ENCODE measurements at regions not wholly inside any gene's neighbourhood (a gene's known extent, or its start where the extent isn't known, plus 50 kb on each side); places are given as distances from the start of the nearest gene placed in this dataset.

DNA sequence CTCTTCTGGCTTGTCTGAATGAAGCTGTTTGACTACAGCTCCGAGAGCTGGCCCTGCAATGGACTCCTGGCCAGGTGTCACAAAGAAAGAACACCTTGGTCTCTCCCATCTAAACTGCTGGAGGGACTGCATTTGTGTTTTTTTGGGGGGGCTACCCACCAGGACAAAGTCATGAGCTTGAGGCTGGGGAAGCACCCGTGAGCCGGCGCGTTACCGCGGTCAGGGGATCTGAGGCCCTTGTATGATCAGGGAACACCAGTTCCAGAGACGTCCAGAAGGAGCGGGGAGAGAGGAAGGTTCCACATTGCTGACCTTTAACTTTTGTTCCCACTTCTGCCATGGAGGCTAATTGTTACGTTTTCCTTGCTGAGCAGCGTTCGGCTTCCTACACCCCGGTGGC is 84.5 kb upstream of the C1orf174 start:
- TF ChIP-seq POLR2A (IDR thresholded peaks at IDR 0.05) = no peak
- TF ChIP-seq, protein P1, sequence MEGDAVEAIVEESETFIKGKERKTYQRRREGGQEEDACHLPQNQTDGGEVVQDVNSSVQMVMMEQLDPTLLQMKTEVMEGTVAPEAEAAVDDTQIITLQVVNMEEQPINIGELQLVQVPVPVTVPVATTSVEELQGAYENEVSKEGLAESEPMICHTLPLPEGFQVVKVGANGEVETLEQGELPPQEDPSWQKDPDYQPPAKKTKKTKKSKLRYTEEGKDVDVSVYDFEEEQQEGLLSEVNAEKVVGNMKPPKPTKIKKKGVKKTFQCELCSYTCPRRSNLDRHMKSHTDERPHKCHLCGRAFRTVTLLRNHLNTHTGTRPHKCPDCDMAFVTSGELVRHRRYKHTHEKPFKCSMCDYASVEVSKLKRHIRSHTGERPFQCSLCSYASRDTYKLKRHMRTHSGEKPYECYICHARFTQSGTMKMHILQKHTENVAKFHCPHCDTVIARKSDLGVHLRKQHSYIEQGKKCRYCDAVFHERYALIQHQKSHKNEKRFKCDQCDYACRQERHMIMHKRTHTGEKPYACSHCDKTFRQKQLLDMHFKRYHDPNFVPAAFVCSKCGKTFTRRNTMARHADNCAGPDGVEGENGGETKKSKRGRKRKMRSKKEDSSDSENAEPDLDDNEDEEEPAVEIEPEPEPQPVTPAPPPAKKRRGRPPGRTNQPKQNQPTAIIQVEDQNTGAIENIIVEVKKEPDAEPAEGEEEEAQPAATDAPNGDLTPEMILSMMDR (IDR thresholded peaks at IDR 0.05) = no peak
